M059J (cell line): ENCODE measurements at regions not wholly inside any gene's neighbourhood (a gene's known extent, or its start where the extent isn't known, plus 50 kb on each side); places are given as distances from the start of the nearest gene placed in this dataset.
"Not testable (repeated sequence)": the region's sequence is repeated elsewhere in the genome, so short reads cannot be mapped to it uniquely, and the experiment has no call there.

ENCODE experiments used
- DNase-seq: peaks from one replicate; pipeline ENCODE4 v3.0.0-alpha.2; 2012; ENCODE audit warnings: low read depth

DNA sequence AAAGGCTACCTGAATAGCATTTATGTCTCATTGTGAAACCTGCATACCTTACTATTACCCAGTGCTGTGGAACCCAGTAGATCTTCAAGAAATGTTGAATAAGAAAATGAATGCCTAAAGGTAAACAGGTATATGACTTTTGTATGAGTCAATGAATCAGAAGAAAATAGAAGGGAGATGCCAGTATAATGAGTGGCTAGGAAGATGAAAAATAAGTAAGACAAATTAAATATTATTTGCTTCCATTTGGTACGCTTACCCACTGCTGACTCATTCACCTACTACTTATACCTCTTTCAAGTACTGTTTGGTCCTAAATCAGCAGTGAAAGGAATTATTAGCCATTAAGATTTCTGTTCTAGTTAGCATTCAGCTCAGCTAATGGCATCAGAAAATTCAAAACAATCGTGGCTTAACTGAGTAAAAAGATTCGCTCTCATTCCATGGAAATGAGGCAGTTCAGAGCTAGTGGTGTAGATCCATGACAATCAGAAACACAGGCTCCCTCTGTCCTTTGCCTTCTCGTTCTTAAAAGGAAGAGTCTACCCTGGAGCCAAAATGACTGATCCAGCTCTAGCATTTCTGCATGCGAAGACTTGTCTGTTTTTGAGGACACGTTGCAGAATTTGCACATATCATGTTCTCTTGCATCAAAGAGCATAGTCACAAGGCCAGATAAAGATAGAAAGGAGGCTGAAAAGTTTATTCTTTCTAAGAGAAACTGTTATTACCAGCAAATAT, 705.8 kb upstream of the USP15 start:
- DNase-seq = no peak

DNA sequence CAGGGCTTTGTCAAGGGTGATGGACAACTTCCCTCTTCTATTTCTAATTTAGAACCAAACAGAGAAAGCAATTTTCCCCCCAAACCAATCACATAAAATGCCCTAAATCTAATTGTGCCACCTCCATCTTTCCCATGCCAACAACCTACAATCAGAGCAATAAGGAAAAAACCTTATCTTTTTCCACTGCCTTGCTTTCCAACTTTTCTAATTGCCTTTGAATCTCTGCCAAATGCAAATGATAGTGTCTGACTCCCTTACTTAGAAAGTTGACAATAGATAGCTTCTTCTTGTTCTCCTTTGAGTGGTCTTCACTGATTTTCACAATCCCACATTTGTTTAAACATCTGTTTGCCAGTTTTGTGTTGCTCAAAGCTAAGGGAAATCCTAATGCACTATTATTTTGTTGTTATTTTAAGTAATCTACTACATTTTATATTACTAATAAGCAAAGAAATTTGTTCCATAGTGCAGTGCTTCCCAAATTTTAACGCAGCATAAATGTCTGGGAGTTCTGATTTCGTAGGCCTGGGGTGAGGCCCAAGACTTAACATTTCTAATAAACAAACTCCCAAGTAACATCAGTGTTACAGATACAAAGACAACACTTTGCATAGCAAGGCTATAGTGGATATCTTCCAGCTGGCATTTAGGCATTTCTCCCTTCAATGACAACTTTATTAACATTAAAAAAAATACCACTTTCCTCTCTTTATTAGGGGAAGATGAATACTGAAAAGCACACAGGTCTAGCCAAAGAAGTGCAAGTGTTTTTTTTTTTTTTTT, 696.3 kb upstream of the USP15 start:
- DNase-seq = no peak

DNA sequence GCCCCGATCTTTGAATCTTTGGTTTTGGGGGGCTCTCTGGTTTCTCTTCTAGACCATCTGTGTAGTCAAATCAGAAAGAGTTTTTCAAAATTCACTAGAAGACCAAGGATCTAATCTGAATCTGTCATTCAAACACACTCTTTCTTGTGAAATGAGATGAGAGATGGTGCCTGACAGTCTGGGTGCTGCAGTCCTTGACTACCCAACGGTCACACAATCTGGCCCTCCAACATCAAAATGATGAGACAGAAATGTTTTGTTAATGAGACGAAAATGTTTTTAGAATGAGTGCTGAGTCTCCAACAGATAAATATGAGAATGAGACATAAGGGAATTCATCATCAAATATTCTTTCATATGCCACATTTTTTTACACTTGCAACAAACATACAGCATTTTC, 695.7 kb upstream of the USP15 start:
- DNase-seq = no peak

DNA sequence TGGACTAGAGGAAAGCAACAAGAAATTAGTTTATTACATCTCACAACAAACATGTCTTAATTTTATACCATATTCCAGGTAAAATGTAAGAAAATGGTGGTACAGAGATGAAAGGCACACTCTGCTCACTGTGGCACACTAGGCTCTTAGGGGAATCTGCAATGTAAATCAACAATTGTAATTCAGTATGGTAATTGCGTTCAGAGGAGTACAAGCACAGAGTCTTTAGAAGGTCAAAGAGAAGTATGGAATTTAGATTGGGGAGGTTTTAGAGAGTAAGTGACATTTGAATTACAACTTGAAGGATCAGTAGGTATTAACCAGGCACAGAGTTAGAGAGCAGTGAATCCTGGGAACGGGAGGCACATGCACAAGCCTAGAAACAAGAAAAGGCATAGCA, 694.0 kb upstream of the USP15 start:
- no peak for DNase-seq

DNA sequence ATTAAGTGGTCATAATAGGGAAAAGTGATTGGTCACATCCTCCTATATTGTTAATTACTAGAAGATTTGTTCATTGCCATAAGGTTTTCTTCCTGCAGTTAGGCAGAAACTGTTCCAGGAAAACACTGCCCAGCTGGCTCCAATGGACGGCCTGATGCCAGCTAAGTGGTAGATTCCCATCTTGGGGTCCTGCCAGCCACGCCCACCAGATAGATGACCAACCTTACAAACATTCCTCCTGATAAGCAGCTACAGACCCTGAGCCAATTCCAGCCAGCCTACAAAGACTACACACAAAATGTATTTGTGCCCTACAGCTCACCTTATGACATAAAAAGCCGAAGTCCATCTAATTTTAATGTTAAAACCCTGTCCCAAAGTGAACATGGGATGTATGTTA, 685.9 kb upstream of the USP15 start:
- DNase-seq = no peak

DNA sequence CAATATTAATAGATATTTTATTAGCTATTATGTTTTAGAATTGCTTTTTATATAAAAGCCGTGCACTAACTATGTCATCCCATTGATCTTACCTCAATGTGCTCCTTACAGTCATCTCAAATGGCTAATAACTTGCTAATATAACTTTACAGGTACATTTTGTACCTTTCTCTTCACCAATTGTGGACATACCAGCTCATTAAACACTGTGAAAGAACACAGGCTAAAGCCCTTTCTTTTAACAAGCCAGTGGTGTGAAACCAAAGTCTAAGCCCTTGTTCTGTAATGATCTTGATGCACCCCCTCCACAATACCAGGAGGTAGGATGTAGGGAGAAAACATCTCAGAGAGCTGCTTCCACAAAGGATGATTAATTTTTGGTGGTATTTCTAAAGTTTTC, 675.3 kb upstream of the USP15 start:
- DNase-seq = no peak

DNA sequence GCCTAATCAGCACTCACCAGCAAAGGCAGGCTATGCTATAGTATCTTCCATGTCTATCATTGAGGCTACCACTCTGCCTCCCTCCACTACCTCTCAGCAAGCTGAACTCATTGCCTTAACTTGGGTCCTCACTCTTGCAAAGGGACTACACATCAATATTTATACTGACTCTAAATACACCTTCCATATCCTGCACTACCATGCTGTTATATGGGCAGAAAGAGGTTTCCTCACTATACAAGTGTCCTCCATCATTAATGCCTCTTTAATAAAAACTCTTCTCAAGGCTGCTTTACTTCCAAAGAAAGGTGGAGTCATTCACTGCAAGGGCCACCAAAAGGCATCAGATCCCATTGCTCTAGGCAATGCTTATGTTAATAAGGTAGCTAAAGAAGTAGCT, 669.3 kb upstream of the USP15 start:
- DNase-seq = not testable (repeated sequence)

DNA sequence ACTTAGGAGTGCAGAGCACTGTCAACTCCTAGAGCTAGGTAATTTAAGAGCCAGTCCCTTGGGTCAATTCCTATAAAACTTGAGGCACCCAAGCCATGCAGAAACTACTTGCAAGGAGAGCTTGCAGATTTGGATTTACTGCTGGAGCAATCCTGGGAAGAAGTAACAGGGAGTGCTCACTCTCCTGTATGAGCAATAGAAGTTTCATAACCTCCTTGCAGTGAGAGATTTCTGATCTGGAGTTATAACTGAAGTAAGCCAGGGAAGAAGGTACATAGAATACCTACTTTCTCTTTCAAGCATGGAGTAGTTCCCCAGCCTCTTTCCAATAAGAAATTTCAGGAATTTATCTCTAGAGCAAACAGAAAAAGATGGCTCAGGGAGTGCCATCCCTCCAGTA, 650.1 kb upstream of the USP15 start:
- DNase-seq = no peak

DNA sequence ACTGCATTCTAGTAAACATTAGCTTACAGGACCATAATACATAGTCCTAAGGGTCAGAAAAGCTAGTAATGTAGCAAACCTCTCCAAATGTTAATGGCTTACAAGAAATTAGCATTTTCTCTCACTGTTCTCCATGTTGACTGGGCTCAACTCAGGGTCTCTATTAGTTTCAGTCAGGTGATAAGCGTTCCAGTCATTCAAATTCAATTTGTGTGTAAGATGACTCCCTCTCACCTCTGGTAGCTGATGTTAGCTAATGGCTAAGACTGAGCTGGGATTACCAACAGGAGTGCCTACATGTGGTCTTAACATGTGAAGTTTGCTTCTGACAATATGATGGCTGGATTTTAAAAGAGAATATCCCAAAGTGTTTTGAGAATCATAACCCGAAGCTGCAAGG, 630.5 kb upstream of the USP15 start:
- DNase-seq = no peak

DNA sequence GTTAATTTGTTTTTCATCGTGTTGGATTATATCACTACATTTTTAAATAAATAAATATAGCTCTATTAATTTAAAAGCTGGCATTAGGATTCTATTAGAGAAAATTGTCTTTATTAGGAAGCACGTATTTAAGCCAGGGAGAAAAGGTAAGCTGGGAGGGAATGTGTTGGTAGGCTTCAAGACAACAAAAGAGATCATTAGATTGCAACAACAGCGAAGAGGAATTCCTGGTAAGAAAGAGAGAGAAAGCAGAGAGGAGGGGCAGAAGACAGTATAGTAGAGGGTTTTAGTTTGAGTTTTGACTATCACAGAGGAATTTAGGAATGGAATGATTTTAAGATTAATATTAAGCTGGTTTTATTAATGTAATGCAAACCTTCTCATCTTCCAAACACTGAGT, 613.6 kb upstream of the USP15 start:
- DNase-seq = no peak

DNA sequence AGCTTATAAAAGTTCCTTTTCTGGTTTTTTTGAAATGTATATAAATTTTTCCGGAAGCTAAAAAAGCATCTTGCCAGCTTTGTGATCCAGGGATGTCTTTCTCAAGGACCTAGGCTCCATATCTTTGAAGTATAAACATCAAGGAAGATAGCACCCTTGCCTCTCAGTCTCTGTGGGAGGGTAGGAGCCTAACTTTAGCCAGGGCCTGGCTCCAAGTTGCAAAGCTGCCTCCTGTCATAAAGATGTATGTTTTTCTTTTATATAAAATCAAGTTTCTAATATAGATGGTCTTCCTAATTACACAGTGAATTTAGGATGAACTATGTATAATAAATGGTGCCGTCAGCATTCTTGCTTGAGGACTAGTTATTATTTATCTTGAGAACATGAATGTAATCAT, 612.6 kb upstream of the USP15 start:
- DNase-seq = no peak

DNA sequence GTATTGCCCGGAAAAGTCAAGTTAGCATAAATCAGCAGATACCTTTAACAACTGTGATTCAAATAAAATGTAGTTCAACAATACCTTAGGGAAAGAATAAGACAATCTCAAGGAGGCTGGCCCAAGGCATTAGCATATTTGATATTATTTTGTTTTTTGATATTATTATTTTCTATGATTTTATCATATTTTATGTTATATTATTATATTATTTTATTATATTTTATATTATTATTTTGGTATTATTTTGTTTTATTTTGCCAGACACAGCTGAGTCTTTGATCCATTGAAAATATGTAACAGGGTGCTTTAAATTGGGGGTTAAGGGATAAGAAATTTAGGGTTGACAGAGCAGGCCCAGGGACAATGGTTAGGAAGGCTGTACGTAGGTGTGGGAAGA, 607.9 kb upstream of the USP15 start:
- no peak for DNase-seq

DNA sequence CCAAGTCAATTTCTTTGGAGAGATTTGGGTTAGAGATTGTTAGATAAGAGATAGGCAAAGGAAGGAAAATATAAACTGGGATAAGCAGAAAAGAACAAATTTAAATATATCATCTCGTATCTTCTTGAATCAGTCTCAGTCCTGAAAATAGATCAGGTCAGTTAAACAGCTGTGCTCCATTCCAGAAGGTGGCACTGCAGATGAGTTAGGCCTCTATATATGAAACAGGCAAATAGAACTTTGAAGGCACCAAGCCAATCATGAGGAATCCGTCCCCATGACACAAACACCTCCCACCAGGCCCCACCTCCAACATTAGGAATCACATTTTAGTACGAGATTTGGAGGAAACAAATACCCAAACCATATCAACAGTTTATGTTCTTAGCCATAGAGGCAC, 605.5 kb upstream of the USP15 start:
- DNase-seq = no peak

DNA sequence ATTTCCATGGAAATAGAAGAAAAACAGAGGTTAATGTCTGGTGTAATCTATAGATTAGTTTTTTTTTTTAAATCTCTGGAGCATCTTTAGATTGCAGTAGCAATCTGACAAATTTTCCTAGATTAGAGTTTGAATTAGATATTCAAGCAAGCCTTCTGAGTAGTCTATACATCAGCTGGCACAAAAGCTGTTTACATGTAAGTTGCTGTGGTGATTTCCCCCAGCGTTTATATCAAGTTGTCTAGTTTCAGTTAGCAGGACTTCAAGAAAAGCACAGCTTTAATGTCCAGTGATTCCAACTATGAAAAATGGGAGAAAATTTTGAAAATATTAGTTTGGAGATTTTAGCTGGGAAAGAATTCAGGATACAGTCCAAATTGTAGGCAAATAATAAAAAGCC, 605.0 kb upstream of the USP15 start:
- DNase-seq = no peak

DNA sequence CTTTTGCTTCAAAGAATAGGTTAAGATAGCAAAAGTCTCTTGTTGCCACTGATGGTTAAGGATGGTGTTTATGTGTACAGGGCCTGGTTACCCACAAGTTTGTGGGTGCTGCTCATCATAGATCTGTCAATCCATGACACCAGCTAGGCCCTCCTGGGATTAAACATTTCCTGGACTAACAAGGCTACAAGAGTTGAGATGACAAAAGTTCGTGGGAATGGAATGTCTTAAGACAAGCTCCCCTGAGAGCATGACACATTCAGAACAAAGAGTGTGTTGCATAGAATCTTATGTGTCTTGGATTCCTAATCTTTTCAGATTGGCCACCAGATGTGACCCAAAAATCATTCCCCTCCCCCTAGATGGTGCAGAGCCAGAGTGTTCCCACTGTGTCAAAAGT, 592.5 kb upstream of the USP15 start:
- DNase-seq = no peak

DNA sequence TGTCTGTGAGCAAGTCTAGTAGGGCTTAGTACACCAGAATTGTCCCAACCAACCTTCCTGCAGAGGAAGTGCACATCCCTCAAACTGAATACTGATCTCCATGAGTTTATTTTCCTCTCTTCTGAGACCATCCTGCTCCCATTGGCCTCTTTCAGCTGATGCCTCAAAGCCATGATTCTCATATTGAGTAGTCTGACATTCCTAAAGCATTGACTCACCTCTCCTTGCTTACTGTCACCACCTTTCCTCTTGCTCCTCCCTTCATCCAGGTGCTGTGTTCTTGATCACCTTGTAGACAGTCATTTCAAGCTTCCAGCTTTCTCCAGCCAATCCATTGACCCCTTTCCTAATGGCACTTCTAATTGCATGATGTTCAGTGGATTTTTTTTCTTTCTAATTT, 583.7 kb upstream of the USP15 start:
- DNase-seq = no peak

DNA sequence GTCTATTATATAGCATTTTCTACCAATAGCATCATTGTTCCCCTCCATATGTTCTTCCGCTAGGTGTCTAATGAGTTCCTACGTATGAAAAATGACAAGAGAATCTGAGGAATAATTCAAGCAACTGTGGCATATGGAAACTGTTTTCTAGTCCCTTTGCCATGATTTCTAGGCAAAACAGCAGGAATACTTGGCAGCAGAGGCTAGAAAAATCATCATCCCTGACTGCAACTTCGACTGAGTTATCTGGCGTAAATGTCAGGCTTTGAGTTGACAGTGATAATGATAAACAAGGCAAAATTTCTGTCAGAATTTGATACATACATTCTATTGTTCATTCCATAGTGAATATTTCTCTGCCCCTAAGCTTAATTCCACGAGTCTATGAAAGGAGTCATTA, 572.8 kb upstream of the USP15 start:
- no peak for DNase-seq

DNA sequence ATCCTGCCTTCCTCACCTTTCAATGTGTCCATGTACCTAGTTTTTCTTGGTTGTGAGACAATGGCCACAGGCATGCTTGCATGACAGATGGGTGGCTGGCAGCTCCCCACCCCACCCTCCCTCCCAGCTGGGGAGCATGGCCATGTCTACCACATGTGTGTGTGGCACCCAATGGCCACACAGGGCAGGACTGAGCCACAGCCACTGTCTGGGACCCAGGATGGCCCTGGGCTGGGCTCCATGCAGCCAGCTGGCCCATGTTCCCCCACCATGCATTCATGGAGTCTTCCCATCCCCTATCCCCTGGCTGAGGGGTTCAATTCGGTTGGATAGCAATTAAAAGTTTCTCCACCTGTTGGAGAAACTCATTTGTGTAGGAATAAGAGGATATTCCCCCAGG, 566.0 kb upstream of the USP15 start:
- DNase-seq = no peak

DNA sequence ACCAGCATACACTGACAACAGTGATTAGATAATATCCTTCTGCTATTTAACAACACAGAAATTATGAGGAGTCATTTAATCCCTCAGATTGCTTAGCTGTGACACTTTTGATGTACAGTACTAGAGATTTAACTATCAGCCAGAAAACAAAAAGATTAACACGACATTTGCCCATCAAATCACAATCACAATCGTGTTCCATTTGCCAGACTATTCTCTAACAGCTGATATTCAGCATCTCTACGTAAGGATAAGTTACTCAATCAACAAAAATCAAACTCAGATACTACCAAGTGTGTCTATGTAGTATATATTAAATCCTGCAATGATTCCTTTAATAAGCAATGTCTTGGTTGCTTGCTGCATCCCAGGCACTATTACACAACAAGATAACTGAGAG, 558.7 kb upstream of the USP15 start:
- DNase-seq = no peak

DNA sequence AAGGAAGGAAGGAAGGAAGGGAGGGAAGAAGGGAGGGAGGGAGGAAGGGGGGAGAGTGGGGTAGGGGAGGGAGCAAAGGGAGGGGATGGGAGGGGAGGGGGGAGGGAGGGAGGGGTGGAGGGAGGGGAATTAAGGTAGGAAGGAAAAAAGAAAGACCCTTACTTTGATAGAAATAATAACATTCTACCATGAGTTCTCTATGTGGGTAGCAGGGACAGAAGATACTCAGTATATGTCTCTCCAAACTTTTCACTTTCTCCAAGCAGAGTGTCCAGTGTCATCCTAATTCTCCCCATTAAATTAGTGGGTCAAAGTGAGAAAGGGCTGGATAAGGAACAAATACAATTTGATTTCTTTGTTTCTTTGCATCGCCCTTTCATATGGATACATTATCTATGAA, 553.4 kb upstream of the USP15 start:
- no peak for DNase-seq

DNA sequence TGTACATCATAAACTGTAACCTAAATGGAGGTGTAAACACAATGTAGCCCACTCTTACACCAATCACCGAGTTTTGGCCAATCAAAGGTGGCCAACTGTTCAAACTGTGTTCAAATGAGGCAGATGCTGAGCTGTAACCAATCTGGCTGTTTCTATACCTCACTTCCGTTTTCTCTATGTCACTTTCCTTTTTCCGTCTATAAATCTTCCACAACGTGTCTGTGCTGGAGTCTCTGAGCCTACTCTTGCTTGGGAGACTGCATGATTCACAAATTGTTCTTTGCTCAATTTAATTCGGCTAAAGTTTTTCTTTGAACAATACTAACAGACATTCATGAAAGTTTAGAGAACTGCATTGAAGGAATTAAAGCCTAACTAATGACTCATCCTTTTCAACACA, 547.1 kb upstream of the USP15 start:
- DNase-seq = no peak

DNA sequence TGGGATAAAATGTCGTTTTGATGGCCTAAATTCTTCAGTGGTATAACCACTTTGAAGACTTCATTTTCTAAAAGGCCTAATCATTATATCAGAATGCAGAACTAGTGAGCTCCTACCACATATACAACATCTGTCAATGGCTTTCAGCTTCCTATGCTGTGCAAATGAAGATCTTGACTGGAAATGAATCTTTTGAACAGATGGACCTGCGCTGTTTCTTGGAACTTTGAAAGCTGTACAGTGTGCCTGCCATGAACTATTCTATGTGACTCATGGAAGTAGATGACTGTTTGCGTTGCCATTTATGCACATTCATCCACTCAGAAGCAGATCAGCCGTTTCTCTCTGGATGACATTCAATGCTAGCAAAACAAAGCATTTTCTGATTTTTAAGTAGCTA, 542.2 kb upstream of the USP15 start:
- no peak for DNase-seq

DNA sequence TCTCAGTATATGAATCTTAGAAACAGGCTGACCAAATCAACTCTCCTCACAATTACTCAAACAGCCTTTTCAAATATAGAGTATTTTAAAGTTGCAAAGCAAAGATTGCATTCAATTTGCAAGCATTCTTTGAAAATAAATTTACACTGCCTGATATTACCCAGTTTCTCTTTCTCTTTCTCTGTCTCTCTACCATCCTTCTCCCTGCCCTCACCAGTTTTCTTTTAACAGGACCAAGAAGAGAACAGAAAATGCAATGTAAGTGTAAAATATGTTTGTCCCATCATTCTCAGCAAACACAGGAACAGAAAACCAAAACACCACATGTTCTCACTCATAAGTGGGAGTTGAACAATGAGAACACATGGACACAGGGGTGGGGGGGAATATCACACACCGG, 520.3 kb upstream of the USP15 start:
- no peak for DNase-seq

DNA sequence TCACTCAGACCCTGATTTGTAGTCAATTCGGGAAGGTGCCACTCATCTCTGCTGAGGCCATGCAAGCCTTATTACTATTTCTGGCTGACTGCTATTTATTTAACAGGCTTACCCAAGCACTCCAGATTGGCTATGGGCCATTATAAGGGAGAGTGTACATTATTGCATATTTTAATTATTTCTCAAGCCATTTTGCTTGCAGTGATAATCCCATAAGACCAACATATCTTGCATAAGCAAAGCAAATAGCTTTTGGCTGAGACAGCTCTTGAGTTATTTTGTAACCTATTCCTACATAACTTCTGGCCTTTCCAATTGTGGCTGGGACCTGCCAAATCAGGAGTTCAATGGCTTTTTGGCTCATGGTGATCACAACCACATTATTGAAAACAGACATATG, 509.6 kb upstream of the USP15 start:
- no peak for DNase-seq
